Nephron progenitor cell (in vitro differentiated cells): ENCODE measurements at regions not wholly inside any gene's neighbourhood (a gene's known extent, or its start where the extent isn't known, plus 50 kb on each side); places are given as distances from the start of the nearest gene placed in this dataset.

Source experiments
- DNase-seq: peaks from one replicate; pipeline ENCODE4 v3.0.0; 2021
- H3K27ac Mint-ChIP-seq: 2 replicates; pipeline ENCODE4 v1.8.0; 2021; ENCODE audit warnings: mild to moderate bottlenecking, moderate library complexity, mixed read lengths
- H3K27me3 Mint-ChIP-seq: 2 replicates; pipeline ENCODE4 v1.8.0; 2021; ENCODE audit warnings: mild to moderate bottlenecking, low read depth, mixed read lengths; ENCODE audit not compliant: poor library complexity
- H3K36me3 Mint-ChIP-seq: 2 replicates; pipeline ENCODE4 v1.8.0; 2021; ENCODE audit warnings: low read depth, mixed read lengths
- H3K4me1 Mint-ChIP-seq: 2 replicates; pipeline ENCODE4 v1.8.0; 2021; ENCODE audit warnings: mixed read lengths
- H3K4me3 Mint-ChIP-seq: 2 replicates; pipeline ENCODE4 v1.8.0; 2021; ENCODE audit warnings: mild to moderate bottlenecking, moderate library complexity, mixed read lengths
- H3K9me3 Mint-ChIP-seq: 2 replicates; pipeline ENCODE4 v1.8.0; 2021; ENCODE audit warnings: mild to moderate bottlenecking, moderate library complexity, mixed read lengths
- TF ChIP-seq, protein P1 (sequence below): fragments of 200-600 bp; sonication (generic); IDR thresholded peaks from 2 replicates; pipeline ENCODE4 v1.5.0; 2021; ENCODE audit warnings: antibody characterized with exemption

DNA sequence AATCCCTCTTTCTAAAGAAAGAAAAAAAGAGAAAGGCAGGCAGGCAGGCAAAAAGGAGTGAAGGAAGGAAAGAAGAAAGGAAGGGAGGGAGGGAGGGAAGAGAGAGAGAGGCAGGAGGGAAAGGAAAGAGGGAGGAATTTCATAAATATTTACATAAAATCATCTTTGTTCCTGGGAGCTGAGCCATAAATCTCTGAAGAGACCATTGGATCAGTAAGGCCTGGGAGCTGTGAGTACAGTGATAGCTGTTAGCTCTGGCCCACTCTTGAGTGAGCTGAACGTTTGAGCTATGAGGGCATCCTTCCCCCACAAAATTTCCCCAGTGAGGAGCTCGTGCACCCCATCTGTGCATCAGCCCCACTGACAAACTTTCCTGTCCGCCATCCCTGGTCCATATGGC lies 224.0 kb downstream of the SOD2 start:
- TF ChIP-seq, protein P1, sequence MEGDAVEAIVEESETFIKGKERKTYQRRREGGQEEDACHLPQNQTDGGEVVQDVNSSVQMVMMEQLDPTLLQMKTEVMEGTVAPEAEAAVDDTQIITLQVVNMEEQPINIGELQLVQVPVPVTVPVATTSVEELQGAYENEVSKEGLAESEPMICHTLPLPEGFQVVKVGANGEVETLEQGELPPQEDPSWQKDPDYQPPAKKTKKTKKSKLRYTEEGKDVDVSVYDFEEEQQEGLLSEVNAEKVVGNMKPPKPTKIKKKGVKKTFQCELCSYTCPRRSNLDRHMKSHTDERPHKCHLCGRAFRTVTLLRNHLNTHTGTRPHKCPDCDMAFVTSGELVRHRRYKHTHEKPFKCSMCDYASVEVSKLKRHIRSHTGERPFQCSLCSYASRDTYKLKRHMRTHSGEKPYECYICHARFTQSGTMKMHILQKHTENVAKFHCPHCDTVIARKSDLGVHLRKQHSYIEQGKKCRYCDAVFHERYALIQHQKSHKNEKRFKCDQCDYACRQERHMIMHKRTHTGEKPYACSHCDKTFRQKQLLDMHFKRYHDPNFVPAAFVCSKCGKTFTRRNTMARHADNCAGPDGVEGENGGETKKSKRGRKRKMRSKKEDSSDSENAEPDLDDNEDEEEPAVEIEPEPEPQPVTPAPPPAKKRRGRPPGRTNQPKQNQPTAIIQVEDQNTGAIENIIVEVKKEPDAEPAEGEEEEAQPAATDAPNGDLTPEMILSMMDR = no peak
- DNase-seq = no peak
- H3K4me3 Mint-ChIP-seq = no peak overlapping the region
- no peak overlapping the region for H3K27ac Mint-ChIP-seq
- no peaks in the 10 kb centered on the region for H3K27me3 Mint-ChIP-seq
- peaks cover 67% of the 10 kb centered on the region for H3K9me3 Mint-ChIP-seq
- H3K36me3 Mint-ChIP-seq = no peaks in the 10 kb centered on the region
- no peaks in the 10 kb centered on the region for H3K4me1 Mint-ChIP-seq

DNA sequence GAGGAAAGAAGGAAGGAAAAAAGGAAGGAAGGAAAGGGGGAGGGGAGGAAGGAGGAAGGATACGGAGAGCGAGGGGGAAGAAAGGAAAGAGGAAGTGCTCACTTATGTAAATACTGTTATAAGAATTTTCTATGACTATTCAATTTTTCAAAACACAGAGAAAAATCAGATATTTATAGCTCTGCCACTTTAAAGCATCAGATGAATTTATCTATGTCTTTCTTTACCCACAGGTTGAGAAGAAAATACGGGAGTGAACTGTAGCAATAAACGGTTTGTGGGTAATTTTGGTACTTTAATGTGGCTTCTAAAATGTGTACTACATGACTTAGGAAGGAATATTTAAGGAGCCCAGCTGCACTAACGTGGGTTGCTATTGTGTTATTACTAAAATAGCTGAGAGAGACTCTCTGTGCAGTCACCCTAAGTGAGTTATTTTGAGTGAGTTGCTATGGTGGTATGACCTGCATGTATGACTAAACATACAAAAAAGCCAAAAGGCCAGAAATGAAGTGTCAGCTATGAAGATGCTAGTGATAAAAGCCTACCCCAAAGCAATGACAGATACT lies 225.5 kb downstream of the SOD2 start:
- Mint-ChIP-seq H3K36me3 (no peaks in the 10 kb centered on the region), H3K27me3 (no peaks in the 10 kb centered on the region), H3K4me3 (no peak overlapping the region), H3K4me1 (no peaks in the 10 kb centered on the region), H3K9me3 (peaks cover 63% of the 10 kb centered on the region), H3K27ac (no peak overlapping the region)
- TF ChIP-seq, protein P1 = no peak
- DNase-seq = no peak

DNA sequence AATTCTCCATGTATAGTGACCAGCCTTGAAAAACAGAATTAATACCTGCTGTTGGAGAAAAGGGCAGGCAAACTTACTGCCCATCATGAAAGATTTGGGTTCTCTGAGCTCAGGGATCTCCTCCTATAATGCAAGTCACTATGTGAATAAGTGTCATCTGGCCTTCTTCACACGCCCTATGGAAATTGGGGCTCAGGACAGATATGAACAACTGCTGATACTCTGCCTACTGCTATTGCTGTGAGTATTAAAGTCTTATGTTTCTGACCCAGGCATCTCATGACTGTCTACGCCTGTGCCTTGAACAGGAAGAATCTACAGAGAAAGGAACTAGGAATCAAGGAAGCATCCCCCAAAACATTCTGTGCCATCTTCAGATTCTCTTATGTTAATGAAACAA lies 226.1 kb downstream of the SOD2 start:
- Mint-ChIP-seq H3K36me3 (no peaks in the 10 kb centered on the region), H3K27ac (no peak overlapping the region), H3K27me3 (no peaks in the 10 kb centered on the region), H3K4me1 (no peaks in the 10 kb centered on the region), H3K4me3 (no peak overlapping the region), H3K9me3 (peaks cover 57% of the 10 kb centered on the region)
- TF ChIP-seq, protein P1 = no peak
- DNase-seq = no peak

DNA sequence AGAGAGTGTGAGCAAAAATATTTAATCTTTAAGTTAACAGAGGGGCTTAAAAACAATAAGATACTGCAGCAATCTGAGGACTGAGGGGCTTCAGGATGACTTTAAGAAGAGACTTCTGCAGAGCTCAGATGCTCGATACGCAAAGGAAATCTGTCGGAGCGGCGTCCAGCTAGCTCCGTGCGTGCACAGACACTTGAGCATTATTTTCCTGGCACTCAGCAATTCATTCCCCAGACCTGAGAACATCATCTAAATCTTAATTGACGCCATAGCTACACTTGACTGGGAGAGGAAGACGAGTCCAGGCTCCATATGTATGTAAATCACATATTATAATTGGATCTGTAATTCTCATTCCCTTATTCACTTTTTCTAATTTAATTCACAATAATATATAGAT lies 228.2 kb downstream of the SOD2 start:
- H3K36me3 Mint-ChIP-seq = no peaks in the 10 kb centered on the region
- no peak overlapping the region for H3K27ac Mint-ChIP-seq
- TF ChIP-seq, protein P1 = no peak
- peaks cover 4% of the 10 kb centered on the region for H3K27me3 Mint-ChIP-seq
- no peak for DNase-seq
- peaks cover 36% of the 10 kb centered on the region for H3K9me3 Mint-ChIP-seq
- H3K4me3 Mint-ChIP-seq = no peak overlapping the region
- H3K4me1 Mint-ChIP-seq = peaks cover 9% of the 10 kb centered on the region

DNA sequence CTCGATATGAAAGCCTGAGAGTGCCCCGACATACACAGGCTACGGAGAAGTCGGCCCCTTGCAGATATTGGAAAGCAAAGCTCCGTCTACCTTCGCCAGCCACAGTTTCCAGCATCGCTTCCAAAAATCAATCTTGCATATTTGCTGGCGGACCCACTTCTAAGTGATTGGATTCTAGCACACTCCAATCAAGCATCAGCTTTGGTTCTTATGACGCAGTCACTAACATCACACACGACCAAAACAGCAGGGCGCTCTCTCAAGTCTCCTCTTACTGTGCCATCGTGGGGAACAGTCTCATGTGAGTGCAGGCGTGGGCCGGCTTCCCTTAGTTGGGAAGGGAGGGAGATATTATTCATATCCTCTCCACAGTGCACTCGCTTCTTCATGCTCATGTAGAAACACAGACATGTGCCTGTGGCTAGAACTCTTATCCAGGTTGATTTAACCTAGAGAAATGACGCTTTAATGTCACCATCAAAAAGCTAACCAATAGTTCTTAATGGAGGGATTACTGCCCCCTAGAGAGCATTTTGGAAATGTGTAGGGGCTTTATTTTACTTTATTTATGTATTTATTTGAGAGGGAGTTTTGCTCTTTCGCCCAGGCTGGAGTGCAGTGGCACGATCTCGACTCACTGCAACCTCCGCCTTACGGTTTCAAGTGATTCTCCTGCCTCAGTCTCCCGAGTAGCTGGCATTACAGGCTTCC lies 229.8 kb downstream of the SOD2 start:
- peaks cover 4% of the 10 kb centered on the region for H3K27me3 Mint-ChIP-seq

More for the DNA sequence above, 229.8 kb downstream of the SOD2 start:
- TF ChIP-seq, protein P1 = peak; percentile 24
- Mint-ChIP-seq H3K27ac (no peak overlapping the region), H3K9me3 (peaks cover 33% of the 10 kb centered on the region), H3K4me1 (peaks cover 9% of the 10 kb centered on the region), H3K4me3 (no peak overlapping the region), H3K36me3 (no peaks in the 10 kb centered on the region)
- DNase-seq = no peak
